HL-60/S4 (cell line): ENCODE measurements at regions not wholly inside any gene's neighbourhood (a gene's known extent, or its start where the extent isn't known, plus 50 kb on each side); places are given as distances from the start of the nearest gene placed in this dataset.

ENCODE experiments used
- in situ Hi-C: fragments of 300-500 bp; cut with MboI; formaldehyde crosslinking; loops from 2 replicates; pipeline ENCODE4 v1.14.3; 2022; ENCODE audit warnings: low sequenced_read_pairs

DNA sequence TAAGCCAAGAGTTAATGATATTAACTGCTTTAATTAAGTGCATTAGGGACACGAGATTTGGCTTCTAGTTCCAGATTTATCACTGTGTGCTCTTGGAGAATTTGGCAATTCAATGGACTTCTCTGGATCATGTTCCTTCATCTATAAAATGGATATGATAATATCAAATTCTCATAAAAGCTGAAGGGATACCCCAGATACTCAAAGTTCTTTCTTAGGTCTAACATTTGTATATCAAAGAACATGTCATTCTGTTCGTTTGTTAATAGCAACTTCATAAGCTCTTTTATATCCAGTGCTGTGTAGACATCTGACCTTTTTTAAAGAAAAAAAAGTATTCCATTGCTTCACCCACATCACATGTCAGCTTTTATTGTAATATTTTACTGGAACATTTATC lies 54.6 kb upstream of the HDAC9 start:
- in situ Hi-C loops, result no loop called here

DNA sequence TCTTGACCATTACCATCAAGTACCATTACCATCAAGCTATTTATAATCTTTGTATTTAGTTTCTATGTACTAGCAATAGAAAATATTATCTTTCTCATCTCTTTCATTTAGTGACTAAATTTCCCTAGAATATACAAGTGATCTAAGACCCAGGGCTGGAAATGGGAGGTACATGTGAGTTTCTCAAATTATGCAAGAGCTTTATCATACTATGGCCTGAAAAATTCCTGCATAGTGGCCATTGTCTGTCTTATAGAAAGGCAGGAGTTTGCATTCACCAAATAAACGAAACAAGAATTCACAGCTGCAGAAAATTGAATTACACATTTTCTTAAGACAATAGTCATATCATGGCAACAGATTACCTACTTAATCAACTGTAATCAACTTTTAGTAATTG lies 50.7 kb upstream of the HDAC9 start:
- in situ Hi-C loops, result no loop called here

DNA sequence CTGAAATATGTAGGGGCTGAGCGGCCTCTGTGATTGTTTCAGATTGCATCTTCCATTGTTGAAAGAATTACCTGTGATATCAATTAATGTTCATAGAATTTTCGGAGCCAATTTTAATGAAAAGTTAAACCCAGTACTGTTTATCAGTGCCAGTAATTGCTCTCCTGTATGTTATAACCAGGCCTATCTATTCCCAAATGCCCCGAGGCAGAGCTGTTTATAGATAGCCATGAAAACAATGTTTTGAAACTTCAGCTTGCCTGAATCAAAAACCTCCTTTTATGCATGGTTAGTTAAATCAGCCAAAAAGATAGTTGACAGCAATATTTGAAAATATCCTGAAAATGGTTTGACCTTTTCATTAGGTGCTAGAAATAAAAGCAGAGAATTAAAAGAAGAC lies 50.1 kb upstream of the HDAC9 start:
- in situ Hi-C loops, result no loop called here
